ENCODE measurements at regions not wholly inside any gene's neighbourhood (a gene's known extent, or its start where the extent isn't known, plus 50 kb on each side); places are given as distances from the start of the nearest gene placed in this dataset.

DNA sequence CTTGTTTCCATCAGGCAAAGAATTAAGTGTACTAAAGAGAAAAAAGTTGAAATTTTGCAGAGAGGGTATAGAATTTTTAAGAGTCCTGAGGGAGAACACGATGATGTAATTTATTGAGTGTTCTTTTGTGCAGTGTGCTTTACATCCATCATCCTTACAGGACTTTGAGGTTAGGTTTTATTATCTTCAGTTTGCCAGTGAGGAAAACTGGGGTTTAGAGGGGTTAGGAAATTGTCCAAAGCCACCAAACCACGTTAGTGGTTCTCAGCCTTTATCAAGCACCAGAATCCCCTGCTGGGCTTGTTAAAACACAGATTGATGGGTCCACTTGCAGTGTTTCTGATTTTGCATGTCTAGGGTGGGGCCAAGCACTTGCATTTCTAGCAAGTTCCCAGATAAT lies 277.5 kb downstream of the KCNS3 start:
- no peak overlapping the region for H3K4me3 ChIP-seq (ENCODE audit: low read depth, low read length)

DNA sequence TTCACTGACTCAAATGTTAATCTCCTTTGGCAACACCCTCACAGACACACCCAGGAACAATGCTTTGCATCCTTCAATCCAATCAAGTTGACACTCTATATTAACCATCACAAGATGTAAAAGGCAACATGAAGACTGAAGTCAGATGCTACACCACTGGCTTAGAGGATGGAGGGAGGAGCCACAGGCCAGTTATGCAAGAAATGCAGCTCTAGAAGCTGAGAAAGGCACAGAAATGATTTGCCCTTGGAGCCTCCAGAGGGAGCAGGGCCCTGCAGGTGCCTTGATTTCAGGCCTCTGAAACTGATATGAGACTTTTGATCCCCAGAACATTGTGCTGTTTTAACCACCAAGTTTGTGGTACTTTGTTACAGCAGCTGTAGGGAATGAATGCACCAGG lies 276.3 kb downstream of the KCNS3 start:
- Histone ChIP-seq H3K4me1 (ENCODE audit: control insufficient read depth, insufficient read depth, low read length, unreplicated experiment) (no peaks in the 10 kb centered on the region), H3K27ac (ENCODE audit: low read depth, low read length) (no peak overlapping the region), H3K79me2 (ENCODE audit: control insufficient read depth, insufficient read depth, low read length, unreplicated experiment) (no peaks in the 10 kb centered on the region), H3K36me3 (ENCODE audit: insufficient read depth, low read length) (no peaks in the 10 kb centered on the region), H2AFZ (ENCODE audit: low read length, unreplicated experiment) (no peak overlapping the region), H3K4me3 (ENCODE audit: low read depth, low read length) (no peak overlapping the region), H3K27me3 (ENCODE audit: insufficient read depth, low read length) (peaks cover 3% of the 10 kb centered on the region)

More for the DNA sequence above, 277.5 kb downstream of the KCNS3 start:
- H3K79me2 ChIP-seq (ENCODE audit: control insufficient read depth, insufficient read depth, low read length, unreplicated experiment), result no peaks in the 10 kb centered on the region
- no peaks in the 10 kb centered on the region for H3K4me1 ChIP-seq (ENCODE audit: control insufficient read depth, insufficient read depth, low read length, unreplicated experiment)
- H3K36me3 ChIP-seq (ENCODE audit: insufficient read depth, low read length), result no peaks in the 10 kb centered on the region
- H3K27me3 ChIP-seq (ENCODE audit: insufficient read depth, low read length), result no peaks in the 10 kb centered on the region; the same call in none of the 2 replicates
- no peak overlapping the region for H3K27ac ChIP-seq (ENCODE audit: low read depth, low read length)
- H2AFZ ChIP-seq (ENCODE audit: low read length, unreplicated experiment), result no peak overlapping the region

DNA sequence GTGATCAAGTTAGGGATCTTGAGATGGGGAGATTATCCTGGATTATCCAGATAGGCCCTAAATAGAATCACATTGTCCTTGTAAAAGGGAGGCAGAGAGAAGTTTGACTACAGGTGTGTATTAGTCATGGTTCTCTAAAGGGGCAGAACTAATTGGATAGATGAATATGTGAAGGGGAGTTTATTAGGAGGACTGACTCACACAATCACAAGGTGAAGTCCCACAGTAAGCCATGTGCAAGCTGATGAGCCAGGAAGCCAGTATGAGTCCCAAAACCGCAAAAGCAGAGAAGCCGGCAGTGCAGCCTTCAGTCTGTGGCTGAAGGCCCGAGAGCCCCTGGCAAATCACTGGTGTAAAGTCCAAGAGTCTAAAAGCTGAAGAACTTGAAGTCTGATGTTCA lies 275.8 kb downstream of the KCNS3 start:
- Histone ChIP-seq H2AFZ (ENCODE audit: low read length, unreplicated experiment) (no peak overlapping the region), H3K27ac (ENCODE audit: low read depth, low read length) (no peak overlapping the region), H3K79me2 (ENCODE audit: control insufficient read depth, insufficient read depth, low read length, unreplicated experiment) (no peaks in the 10 kb centered on the region), H3K4me1 (ENCODE audit: control insufficient read depth, insufficient read depth, low read length, unreplicated experiment) (no peaks in the 10 kb centered on the region), H3K4me3 (ENCODE audit: low read depth, low read length) (no peak overlapping the region), H3K36me3 (ENCODE audit: insufficient read depth, low read length) (no peaks in the 10 kb centered on the region), H3K27me3 (ENCODE audit: insufficient read depth, low read length) (peaks cover 3% of the 10 kb centered on the region)

DNA sequence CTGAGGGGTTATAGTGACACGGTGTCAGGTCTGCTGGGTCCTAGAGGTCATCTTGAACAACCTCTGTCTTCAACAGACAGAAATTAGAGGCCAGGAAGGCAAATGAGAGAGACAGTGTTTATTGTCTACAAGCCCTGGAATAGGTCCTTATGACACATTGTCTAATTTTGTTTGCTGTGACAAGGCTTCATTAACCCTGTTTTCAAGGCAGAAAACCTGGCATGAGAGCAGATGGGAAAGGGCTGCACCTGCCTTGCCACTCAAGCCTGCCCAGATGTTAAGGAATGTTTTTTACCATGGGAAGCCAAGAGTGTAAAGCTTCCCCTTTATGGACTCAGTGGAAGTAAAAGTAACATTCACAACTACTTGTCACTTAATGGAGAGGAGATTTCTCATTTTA lies 275.3 kb downstream of the KCNS3 start:
- no peaks in the 10 kb centered on the region for H3K4me1 ChIP-seq (ENCODE audit: control insufficient read depth, insufficient read depth, low read length, unreplicated experiment)
- H3K27ac ChIP-seq (ENCODE audit: low read depth, low read length), result no peak overlapping the region

DNA sequence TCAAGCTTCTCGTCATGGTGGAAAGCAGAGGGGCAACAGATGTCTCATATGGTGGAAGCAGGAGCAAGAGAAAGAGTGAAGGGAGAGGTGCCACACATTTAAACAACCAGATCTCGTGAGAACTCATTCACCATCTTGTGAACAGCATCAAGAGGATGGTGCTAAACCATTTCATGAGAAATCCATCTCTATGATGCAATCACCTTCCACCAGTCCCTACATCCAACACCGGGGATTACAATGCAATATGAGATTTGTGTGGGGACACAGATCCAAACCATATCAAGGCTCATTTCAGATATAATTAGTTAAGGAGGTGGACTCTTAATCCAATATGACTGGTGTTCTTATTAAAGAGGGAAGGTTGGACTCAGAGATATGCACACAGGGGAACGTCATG lies 272.8 kb downstream of the KCNS3 start:
- Histone ChIP-seq H3K36me3 (ENCODE audit: insufficient read depth, low read length) (no peaks in the 10 kb centered on the region), H3K4me3 (ENCODE audit: low read depth, low read length) (no peak overlapping the region), H3K27me3 (ENCODE audit: insufficient read depth, low read length) (peaks cover 14% of the 10 kb centered on the region), H3K27ac (ENCODE audit: low read depth, low read length) (no peak overlapping the region), H3K4me1 (ENCODE audit: control insufficient read depth, insufficient read depth, low read length, unreplicated experiment) (no peaks in the 10 kb centered on the region), H2AFZ (ENCODE audit: low read length, unreplicated experiment) (no peak overlapping the region), H3K79me2 (ENCODE audit: control insufficient read depth, insufficient read depth, low read length, unreplicated experiment) (no peaks in the 10 kb centered on the region)

More for the DNA sequence above, 275.3 kb downstream of the KCNS3 start:
- Histone ChIP-seq H3K4me3 (ENCODE audit: low read depth, low read length) (no peak overlapping the region), H3K36me3 (ENCODE audit: insufficient read depth, low read length) (no peaks in the 10 kb centered on the region), H3K27me3 (ENCODE audit: insufficient read depth, low read length) (peaks cover 4% of the 10 kb centered on the region), H2AFZ (ENCODE audit: low read length, unreplicated experiment) (no peak overlapping the region), H3K79me2 (ENCODE audit: control insufficient read depth, insufficient read depth, low read length, unreplicated experiment) (no peaks in the 10 kb centered on the region)

DNA sequence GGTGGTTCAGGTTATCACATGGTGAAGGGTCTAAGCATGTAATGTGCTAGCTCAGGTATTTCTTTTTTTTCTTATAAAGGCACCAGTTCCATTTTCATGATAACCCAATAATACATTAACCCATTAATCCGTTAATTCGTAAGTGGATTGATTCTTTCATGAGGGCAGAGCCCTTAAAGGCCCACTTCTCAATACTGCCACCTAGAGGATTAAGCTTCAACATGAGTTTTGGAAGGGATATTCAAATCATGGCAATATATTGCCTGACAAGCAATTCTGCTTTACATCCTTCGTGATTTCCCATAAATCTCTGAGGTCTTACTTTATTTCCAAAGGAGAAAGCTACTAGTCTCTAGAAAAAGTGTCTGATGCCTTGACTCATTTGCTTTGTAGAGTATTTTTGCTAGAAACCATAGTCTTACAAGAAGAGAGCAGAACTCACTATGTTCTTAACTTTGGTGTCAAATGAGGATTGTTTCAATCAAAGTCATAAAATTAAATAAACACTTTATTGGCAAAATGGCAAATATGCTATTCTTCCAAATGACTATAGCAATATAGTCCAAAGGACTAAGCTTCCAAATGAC lies 271.3 kb downstream of the KCNS3 start:
- Histone ChIP-seq H3K4me1 (ENCODE audit: control insufficient read depth, insufficient read depth, low read length, unreplicated experiment) (no peaks in the 10 kb centered on the region), H2AFZ (ENCODE audit: low read length, unreplicated experiment) (no peak overlapping the region), H3K27ac (ENCODE audit: low read depth, low read length) (no peak overlapping the region), H3K36me3 (ENCODE audit: insufficient read depth, low read length) (no peaks in the 10 kb centered on the region), H3K27me3 (ENCODE audit: insufficient read depth, low read length) (peaks cover 18% of the 10 kb centered on the region), H3K4me3 (ENCODE audit: low read depth, low read length) (no peak overlapping the region), H3K79me2 (ENCODE audit: control insufficient read depth, insufficient read depth, low read length, unreplicated experiment) (no peaks in the 10 kb centered on the region)

DNA sequence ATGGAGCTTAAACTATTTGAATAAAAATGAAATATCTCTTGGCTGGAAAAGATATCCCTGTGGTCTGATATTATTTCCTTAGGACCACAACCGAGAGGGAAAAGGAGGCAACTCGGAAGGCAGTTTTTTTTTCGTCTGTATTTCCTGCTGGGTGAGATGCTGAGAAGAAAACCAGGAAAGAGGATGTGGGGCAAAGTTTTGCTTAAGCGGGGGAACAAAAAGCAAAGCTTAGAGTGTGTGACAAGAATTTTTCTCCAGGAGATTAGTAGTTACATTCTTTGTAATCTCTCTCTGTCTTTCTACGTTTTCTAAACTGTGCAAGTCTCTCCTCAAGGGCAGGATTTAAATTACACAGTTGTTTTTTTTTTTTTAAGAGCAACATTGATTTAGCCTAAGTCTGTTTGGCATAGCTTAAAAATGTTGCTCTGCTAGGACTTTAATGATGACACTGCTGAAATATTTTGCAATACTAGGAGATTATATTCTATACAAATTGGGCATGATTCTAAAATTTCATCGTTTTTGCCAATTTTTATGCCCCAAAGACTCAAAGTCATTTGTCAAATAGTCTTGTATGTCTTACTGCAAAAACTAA lies 258.5 kb downstream of the KCNS3 start:
- Histone ChIP-seq H3K27ac (ENCODE audit: low read depth, low read length) (no peak overlapping the region), H3K4me3 (ENCODE audit: low read depth, low read length) (no peak overlapping the region), H2AFZ (ENCODE audit: low read length, unreplicated experiment) (no peak overlapping the region), H3K27me3 (ENCODE audit: insufficient read depth, low read length) (no peaks in the 10 kb centered on the region), H3K36me3 (ENCODE audit: insufficient read depth, low read length) (no peaks in the 10 kb centered on the region), H3K79me2 (ENCODE audit: control insufficient read depth, insufficient read depth, low read length, unreplicated experiment) (no peaks in the 10 kb centered on the region), H3K4me1 (ENCODE audit: control insufficient read depth, insufficient read depth, low read length, unreplicated experiment) (no peaks in the 10 kb centered on the region)

DNA sequence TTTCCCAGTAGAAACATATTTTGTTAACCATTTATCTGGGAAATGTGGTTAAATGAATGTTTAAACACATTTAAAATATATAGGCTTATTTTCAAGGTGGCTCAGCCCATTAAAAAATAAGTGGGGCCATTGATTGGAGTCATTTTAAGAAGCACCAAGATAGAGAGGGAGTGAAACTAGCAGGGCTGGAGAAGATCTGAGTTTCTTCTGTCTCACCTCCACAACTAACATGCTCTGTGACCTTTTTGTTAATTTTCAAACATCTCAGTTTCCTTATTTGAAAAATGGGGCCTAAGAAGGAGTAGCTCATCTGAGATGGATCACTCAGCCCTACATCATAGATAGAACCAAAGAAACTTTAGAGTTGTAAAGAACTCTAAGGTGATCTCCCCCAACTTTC lies 254.8 kb downstream of the KCNS3 start:
- Histone ChIP-seq H2AFZ (ENCODE audit: low read length, unreplicated experiment) (no peak overlapping the region), H3K4me1 (ENCODE audit: control insufficient read depth, insufficient read depth, low read length, unreplicated experiment) (no peaks in the 10 kb centered on the region), H3K79me2 (ENCODE audit: control insufficient read depth, insufficient read depth, low read length, unreplicated experiment) (no peaks in the 10 kb centered on the region), H3K4me3 (ENCODE audit: low read depth, low read length) (no peak overlapping the region), H3K27ac (ENCODE audit: low read depth, low read length) (no peak overlapping the region), H3K27me3 (ENCODE audit: insufficient read depth, low read length) (peaks cover 26% of the 10 kb centered on the region), H3K36me3 (ENCODE audit: insufficient read depth, low read length) (no peaks in the 10 kb centered on the region)

DNA sequence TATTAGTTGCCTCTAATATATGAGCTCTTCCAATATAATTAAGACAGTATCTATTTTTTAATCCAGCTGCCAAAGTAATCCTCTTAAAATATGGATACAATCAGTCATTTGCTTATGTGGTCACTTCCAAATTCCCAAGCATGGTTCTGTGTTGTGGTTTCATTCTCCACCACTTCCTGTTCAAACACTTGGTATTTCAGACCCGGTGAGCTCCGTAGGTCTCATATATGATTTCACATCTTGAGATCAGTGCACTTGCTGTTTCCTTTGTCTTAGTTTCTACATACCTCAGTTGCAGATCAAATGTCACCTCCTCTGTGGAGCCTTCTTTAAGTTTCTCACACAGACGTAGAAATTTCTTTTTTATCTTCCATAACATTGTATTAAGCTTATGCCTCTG lies 254.2 kb downstream of the KCNS3 start:
- H3K36me3 ChIP-seq (ENCODE audit: insufficient read depth, low read length), result no peaks in the 10 kb centered on the region
- peaks cover 32% of the 10 kb centered on the region for H3K27me3 ChIP-seq (ENCODE audit: insufficient read depth, low read length)
- no peak overlapping the region for H3K4me3 ChIP-seq (ENCODE audit: low read depth, low read length)
- no peak overlapping the region for H2AFZ ChIP-seq (ENCODE audit: low read length, unreplicated experiment)
- H3K79me2 ChIP-seq (ENCODE audit: control insufficient read depth, insufficient read depth, low read length, unreplicated experiment), result no peaks in the 10 kb centered on the region
- H3K27ac ChIP-seq (ENCODE audit: low read depth, low read length), result no peak overlapping the region
- no peaks in the 10 kb centered on the region for H3K4me1 ChIP-seq (ENCODE audit: control insufficient read depth, insufficient read depth, low read length, unreplicated experiment)

DNA sequence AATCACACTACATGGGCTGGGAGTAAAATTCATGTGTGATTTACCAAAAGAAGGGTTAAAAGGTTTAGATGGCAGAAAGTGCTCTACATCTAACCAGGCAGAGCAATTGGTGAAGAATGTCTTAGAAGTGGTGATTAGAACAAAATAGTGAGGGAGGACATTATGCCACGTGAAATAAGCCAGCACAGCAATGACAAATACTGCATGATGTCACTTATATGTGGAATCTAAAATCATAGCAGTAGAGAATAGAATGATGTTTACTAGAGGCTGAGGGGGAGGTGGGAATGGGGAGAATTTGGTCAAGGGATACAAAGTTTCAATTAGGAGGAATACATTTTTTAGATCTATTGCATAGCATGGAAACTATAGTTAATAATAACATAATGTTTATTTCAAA lies 253.3 kb downstream of the KCNS3 start:
- Histone ChIP-seq H3K36me3 (ENCODE audit: insufficient read depth, low read length) (no peaks in the 10 kb centered on the region), H3K27me3 (ENCODE audit: insufficient read depth, low read length) (peaks cover 40% of the 10 kb centered on the region), H3K79me2 (ENCODE audit: control insufficient read depth, insufficient read depth, low read length, unreplicated experiment) (no peaks in the 10 kb centered on the region), H3K27ac (ENCODE audit: low read depth, low read length) (no peak overlapping the region), H2AFZ (ENCODE audit: low read length, unreplicated experiment) (no peak overlapping the region), H3K4me1 (ENCODE audit: control insufficient read depth, insufficient read depth, low read length, unreplicated experiment) (no peaks in the 10 kb centered on the region), H3K4me3 (ENCODE audit: low read depth, low read length) (no peak overlapping the region)

DNA sequence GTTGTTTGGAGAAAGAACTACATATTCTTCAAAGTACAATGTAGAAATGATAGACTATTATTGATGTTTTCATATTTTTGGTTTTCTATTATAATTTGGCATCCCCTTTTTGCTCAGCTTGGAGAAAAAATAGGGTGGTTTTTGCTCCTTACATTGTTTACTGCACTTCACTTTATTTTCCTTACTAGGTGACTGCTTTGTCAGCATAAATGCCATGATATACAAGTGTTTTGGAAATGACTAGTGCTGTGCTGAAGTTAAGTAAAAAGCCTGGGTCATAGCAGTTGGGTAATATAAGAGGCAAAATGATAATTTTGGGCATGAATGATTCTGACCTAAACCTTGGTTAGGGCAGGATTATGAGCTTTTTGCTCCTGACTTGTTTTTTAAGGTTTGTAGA lies 250.9 kb downstream of the KCNS3 start:
- peaks cover 55% of the 10 kb centered on the region for H3K27me3 ChIP-seq (ENCODE audit: insufficient read depth, low read length)
- no peak overlapping the region for H2AFZ ChIP-seq (ENCODE audit: low read length, unreplicated experiment)
- H3K36me3 ChIP-seq (ENCODE audit: insufficient read depth, low read length), result no peaks in the 10 kb centered on the region
- no peak overlapping the region for H3K4me3 ChIP-seq (ENCODE audit: low read depth, low read length)
- H3K79me2 ChIP-seq (ENCODE audit: control insufficient read depth, insufficient read depth, low read length, unreplicated experiment), result no peaks in the 10 kb centered on the region
- H3K4me1 ChIP-seq (ENCODE audit: control insufficient read depth, insufficient read depth, low read length, unreplicated experiment), result no peaks in the 10 kb centered on the region
- H3K27ac ChIP-seq (ENCODE audit: low read depth, low read length), result no peak overlapping the region
